Head of caudate nucleus (tissue), 42 donors: ENCODE measurements at regions not wholly inside any gene's neighbourhood (a gene's known extent, or its start where the extent isn't known, plus 50 kb on each side); places are given as distances from the start of the nearest gene placed in this dataset.

Source experiments
- DNase-seq, 42 donors: peaks; one replicate each; pipeline versions ENCODE4 v3.0.0 to v3.0.0-alpha.2; 2020 to 2021; ENCODE audit warnings: mixed read lengths in 7 of 42
- intact Hi-C: fragments of 100-400 bp; cut with DNase I; formaldehyde crosslinking; loops from one replicate; pipeline ENCODE4 v1.15.0; 2022

DNA sequence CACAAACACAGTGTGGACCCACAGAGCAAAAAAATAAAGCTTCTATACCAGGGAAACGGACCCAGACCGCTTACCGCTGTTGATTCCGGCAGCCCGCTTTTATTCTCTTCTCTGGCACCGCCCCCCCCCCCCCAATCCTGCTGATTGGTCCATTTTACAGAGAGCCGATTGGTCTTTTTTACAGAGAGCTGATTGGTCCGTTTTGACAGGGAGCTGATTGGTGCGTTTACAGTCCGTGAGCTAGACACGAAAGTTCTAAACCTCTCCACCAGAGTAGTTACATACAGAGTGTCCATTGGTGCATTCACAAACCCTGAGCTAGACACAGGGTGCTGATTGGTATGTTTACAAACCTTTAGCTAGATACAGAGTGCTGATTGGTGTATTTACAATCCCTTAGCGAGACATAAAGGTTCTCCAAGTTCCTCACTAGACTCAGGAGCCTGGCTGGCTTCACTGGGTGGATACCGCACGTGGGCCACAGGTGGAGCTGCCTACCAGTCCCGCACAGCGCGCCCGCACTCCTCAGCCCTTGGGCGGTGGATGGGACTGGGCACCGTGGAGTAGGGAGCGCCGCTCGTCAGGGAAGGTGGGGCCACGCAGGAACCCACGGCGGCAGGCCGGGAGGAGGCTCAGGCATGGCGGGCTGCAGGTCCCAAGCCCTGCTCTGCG is 92.4 kb downstream of the HAPSTR1 start:
- intact Hi-C loops, result no loop called here
- DNase-seq, result no peak

DNA sequence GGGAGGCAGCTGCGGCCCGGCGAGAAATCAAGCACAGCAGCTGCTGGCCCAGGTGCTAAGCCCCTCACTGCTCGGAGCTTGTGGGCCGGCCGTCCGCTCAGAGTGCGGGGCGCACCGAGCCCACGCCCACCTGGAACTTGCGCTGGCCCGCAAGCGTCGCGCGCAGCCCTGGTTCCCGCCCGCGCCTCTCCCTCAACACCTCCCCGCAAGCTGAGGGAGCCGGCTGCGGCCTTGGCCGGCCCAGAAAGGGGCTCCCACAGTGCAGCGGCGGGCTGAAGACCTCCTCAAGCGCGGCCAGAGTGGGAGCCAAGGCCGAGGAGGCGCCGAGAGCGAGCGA is 92.9 kb downstream of the HAPSTR1 start:
- intact Hi-C loops, result no loop called here
- no peak for DNase-seq

DNA sequence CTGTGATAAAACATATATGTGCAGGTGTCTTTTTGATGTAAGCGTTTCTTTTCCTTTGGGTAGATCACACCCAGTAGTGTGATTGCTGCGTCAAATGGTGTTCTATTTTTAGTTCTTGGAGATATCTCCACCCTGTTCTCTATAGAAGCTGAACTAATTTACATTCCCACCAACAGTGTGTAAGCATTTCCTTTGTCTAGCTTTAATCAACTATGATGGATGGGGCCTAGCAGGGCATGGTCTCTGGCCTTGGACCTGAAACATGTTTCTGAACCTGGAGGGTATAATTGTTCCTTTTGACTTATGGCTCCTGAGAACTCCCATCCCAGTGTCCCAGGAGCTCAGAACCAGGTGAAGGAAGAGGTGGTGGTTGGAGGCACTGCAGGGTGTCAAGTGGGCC is 93.9 kb downstream of the HAPSTR1 start:
- no peak for DNase-seq
- intact Hi-C loops, result no loop called here

DNA sequence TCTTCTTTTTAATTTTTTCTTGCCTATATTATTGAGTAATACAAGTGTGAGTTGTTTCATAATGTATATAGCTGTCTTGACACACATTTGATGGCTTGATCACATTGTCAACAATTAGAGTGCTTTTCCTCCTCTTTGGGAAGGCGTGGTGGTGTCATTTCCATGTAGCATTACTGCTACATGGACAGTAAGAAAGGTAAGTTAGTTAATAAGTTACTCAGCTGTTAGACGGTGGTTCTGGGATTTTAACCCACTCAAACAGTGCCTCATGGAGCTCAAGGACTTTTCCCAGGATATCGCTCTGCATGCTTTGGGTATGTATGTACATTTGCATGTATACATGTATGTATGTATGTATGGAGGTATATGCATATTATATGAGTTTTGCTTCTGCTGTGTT is 94.6 kb downstream of the HAPSTR1 start:
- intact Hi-C loops, result no loop called here
- DNase-seq, result no peak

DNA sequence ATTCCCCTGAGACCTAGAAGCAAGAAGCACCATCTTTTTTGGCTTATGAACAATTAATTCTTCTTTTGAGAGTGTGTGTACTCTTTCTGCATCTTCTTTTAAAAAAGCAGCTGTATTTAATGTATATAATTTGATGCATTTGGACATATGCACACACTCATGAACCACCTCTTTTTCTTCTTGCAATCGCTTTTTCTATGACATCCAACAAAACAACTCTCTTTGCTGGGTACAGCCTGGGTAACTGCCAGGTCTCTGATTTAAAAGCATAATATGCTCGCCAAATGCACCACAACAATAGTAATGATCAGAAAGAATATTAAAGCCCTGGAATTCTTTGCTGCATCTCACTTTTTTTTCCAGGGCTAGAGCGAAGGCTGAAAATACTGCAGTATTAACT is 97.3 kb downstream of the HAPSTR1 start:
- DNase-seq, result no peak
- intact Hi-C loops, result no loop called here

DNA sequence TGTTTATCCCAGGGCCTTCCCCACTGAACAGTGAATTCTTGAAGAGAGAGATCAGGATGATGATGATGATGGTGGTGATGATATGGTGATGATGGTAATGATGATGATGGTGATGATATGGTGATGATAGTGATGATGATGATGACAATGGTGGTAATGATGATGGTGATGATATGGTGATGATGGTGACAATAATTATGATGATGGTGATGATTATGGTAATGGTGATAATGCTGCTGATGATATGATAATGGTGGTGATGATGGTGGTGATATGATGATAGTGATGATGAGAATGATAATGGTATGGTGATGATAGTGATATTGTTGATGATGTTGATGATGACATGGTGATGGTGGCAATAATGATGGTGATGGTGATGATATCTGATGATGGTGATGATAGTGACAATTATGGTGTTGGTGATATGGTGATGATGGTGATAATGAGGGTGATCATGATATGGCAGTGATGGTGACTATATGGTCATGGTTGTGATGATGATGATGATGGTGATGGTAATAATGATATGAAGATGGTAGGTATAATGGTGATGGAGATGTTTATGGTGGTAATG is 99.9 kb downstream of the HAPSTR1 start:
- intact Hi-C loops, result no loop called here
- no peak for DNase-seq

DNA sequence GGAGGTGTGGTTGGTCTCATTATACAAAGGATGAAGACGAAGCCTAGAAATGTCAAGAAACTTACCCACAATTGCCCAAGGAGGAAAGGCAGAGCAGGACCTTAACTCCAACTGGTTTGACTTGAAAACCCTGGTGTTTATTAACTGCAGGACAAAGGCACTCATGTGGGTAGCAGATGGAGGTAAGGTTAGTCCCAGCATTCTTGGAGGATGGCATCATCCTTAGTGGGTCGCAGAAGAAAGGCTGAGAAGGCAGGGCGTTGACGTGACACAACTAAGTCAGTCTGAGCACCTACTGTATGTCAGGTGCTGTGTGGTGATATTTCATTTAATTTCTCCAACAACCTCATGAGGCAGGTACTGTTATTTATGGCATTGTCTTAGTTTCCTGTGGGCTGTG is 101.3 kb downstream of the HAPSTR1 start:
- intact Hi-C loops, result no loop called here

DNA sequence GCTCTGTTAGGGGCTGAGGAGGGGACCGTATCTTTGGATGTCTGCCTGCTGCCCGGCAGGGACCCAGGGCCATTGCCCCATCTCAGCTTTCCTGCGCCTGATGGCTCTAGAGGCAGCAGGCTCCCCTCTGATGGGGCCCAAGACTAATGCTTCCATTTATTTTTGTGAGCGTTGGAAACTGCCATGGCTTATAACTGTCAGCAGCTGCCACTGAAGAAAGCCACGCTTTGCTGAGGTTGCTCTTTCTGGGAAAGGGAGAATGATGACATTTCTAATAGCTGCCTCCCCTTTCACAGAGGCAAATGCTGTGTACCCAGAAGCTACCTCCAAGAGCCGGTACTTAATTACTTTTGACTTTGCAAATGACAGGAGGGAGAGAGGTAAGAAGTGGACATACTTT is 103.8 kb downstream of the HAPSTR1 start:
- intact Hi-C loops, result no loop called here
- no peak for DNase-seq

More for the DNA sequence above, 101.3 kb downstream of the HAPSTR1 start:
- DNase-seq, result no peak

DNA sequence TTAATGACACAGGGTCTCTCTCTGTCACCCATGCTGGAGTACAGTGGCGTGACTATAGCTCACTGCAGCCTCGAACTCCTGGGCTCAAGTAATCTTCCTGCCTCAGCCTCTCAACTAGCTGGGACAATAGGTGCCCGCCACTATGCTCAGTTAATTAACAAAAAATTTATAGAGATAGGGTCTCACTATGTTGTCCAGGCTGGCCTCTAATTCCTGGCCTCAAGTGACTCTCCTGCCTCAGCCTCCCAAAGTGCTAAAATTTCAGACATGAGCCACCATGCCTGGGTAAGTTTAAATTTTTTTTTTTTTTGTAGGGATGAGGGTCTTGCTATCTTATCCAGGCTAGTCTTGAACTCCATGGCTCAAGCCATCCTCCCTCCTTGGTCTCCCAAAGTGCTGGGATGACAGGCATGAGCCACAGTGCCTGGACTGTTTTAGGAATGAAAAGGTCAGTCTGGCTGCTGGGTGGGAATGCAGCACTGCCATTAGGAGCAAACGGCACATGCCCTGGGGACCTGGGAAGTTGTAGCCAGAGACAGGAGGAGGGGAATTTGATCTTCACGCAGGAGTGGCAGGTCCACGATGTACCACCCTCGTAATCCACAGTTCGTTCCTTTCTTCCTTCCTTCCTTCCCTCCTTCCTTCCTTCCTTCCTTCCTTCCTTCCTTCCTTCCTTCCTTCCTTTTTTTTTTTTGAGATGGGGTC is 106.7 kb downstream of the HAPSTR1 start:
- DNase-seq, result no peak
- intact Hi-C loops, result no loop called here

DNA sequence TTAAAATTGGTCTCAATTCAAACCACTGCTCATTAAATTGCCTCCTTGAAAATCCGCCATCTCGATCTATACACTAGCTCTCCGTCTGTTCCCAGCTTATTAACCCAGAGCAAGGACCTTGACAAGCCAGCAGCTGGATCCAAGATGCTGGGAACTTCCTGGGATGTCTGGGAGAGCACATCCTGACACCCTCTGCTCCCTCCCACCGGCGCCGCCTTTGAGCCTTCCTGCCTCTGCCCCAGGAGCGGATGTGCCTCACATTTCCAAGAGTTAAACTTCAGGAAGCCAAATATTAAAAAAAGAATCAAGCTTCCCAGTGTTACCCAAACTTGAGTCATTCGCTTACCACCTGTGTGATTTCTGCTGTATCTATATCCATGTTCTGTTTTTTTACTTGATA is 107.9 kb downstream of the HAPSTR1 start:
- intact Hi-C loops, result no loop called here
- no peak for DNase-seq

DNA sequence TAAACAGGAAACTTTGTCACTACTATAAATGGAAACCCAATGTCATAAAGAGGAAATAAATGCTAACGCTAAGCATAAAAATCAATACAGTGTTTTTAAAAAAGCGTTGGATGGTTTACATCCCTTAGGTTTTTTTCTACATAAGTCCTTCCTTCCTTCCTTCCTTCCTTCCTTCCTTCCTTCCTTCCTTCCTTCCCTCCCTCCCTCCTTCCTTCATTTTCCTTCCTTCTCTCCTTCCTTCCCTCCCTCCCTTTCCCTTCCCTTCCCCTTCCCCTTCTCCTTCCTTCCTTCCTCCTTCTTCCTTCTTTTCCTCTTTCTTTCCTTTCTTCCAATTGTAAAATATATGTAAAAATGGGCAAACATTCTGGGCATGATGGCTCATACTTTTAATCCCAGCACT is 108.3 kb downstream of the HAPSTR1 start:
- no peak for DNase-seq

DNA sequence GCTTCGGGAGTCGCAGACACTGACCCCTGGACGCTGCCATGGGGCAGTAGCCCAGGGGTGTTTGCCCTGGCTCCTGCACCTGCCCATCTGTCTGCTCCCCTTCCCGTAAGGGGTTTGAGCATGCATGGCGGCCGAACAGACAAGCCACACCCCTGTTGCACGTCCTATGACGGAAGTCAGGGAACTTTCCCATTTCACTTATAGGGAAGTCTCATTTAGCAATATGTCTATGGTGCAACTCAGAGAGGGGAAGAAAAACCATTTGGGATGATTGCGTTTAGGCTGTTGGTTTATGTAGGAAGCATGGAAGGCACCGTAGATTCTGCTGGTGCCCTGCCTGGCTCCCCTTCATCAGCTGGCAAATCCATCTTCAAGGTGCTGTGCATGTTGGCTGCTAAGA is 112.5 kb downstream of the HAPSTR1 start:
- intact Hi-C loops, result no loop called here
- no peak for DNase-seq

More for the DNA sequence above, 108.3 kb downstream of the HAPSTR1 start:
- intact Hi-C loops, result no loop called here

DNA sequence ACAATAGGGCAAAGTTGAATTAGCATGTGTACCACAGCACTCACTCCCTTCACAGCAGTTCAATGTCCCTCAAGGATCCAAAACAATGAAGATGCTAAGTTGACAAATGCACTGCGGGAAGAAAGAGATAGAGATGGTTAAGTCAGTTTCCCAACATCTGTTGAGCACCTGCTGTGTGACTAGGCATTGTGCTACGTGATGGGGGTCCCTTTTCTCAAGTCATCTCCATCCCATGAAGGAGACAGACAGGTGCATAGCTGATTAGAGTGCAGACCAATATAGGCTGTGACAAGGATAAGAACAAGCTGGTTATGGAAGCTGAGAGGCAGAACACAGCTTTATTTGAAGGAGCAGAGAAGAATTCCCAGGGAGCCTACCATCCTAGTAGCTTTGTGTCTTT is 114.2 kb downstream of the HAPSTR1 start:
- DNase-seq, result no peak
- intact Hi-C loops, result no loop called here

DNA sequence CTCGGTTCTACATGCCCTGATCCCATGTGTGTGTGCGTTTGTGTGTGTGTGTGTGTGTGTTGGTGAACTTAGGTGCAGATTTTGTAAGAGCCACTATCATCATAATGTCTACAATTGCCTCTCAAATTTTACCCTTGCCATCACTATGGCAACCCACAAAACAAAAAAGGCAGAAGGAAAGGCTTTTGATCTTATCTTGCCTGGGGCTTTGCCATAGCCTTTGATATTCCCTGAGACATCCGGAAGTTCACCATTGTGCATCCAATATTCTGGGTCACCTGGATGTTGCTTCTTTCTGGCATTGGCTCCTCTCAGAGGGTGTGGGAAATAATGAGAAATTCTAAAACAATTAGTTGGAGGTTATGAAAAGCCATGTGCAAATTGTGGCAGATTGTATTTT is 114.7 kb downstream of the HAPSTR1 start:
- no peak for DNase-seq
- intact Hi-C loops, result no loop called here

DNA sequence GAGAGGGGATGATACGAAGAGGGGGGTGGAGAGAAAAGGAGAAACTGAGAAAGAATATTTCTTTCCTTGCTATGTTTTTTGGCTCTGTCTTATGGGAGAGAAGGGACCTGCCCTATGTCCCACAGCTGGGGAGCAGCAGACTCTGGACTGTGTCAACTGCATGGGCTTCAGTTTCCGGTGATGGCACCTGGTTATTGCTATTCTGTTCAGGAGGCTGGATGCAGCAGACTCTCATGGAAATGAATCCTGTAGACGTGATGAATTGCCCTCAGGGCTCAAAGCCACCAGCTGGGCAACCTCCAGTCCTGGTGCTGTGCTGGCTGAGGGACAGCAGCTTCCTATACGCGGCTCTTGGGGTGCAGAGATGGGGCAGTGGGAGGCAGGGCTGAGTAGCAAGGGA is 121.2 kb downstream of the HAPSTR1 start:
- intact Hi-C loops, result no loop called here
- no peak for DNase-seq

DNA sequence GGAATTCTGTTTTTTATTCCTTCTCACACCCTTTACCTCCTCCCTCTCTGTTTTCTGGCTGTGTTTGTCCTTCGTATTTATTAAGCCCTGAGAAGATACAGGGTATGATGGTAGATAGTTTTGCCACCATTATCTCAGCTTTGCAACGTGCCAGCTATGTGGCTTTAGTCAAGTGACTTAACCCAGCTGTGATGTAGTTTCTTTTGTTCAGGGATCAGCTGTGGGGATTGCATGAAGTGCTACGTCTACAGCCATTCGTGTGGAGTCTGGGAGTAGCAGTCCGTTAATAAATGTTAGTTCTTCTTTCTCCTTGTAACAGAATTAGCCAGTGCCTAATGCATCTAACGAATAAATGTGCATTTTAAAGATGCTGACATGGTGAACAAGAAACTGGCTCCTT is 128.4 kb downstream of the HAPSTR1 start:
- peak in 1 of 42 donors; percentile 38 for DNase-seq

DNA sequence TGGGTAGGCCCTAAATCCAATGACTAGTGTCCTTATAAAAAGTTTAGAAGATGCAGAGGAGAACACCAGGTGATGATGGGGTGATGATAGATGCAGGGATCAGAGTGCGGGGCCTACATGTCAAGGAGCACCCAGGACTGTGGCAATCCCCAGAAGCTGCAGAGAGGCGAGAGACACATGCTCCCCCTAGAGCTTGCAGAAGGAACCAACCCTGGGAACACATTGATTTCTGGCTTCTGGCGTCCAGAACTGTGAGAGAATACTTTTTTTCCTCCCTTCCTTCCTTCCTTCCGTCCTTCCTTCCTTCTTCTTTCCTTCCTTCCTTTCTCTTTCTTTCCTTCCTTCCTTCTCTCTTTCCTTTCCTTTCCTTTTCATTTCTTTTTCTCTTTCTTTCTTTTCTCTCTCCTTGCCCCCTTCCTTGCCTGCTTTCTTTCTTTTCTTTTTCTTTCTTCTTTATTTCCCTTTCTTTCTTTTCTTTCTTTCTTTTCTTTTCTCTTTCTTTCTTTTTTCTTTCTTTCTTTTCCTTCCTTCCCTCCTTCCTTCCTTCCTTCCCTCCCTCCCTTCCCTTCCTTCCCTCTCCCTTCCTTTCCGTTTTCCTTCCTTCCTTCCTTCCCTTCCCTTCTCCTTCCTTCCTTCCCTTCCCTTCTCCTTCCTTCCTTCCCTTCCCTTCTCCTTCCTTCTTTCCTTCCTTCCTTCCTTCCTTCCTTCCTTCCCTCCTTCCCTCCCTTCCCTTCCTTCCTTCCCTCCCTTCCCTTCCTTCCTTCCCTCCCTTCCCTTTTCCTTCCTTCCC is 134.3 kb downstream of the HAPSTR1 start:
- DNase-seq, result peak in 39 of 42 donors; percentile 13 to 84 (median 50)
- intact Hi-C loops, result loop anchor here (10.0 kb wide), 1 partner anchor 51 kb away; no protein-coding TSS in a partner anchor

More for the DNA sequence above, 128.4 kb downstream of the HAPSTR1 start:
- intact Hi-C loops, result loop anchor here (10.0 kb wide), 1 partner anchor 45 kb away; no protein-coding TSS in a partner anchor

DNA sequence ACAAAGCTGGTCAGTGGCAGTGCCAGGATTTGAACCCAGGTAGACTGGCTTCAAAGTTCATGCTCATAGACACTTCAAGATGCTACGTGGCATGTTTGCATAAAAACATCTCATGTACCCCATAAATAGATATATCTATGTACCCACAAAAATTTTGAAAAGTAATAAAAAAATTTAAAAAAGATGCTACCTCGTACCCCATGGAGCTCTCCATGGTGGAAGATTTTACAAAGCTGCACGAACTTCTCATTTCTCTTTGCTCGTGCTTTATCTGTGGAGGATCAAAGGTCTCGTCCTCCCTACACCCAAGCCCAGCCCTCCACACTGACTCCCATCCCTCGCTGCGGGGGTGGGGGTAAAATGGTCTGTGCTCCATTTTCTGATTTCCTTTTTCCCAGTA is 135.5 kb downstream of the HAPSTR1 start:
- DNase-seq, result no peak
- intact Hi-C loops, result loop anchor here (10.0 kb wide), 1 partner anchor 52 kb away; no protein-coding TSS in a partner anchor

DNA sequence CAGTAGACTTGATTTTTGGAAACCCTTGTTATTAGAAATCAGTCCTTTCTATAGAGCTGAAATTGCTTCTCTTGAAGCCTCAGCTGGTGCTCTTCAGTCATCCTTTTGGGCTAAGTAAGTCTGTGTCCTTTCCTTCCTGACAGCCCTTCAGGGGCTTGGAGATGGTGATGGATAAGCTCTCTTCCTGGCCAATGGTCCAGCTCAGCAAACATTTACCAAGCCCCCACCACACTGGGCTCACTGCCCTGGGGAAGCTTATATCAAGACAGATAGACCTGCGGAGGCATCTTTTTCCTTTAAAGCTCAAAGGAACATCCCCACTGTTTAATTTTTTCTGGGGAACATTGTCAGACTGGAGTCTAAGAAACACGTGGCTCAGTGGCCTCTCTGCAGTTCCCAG is 139.6 kb downstream of the HAPSTR1 start:
- DNase-seq, result no peak
- intact Hi-C loops, result no loop called here
